PC-9 (cell line): ENCODE measurements at regions not wholly inside any gene's neighbourhood (a gene's known extent, or its start where the extent isn't known, plus 50 kb on each side); places are given as distances from the start of the nearest gene placed in this dataset.

ENCODE experiments used
- BruUV-seq: library from RNA; stranded (reverse); fragments of 400-500 nt; replicated peaks from 2 replicates; lab custom pipeline; 2021; lab: Mats Ljungman, UMichigan
- CTCF ChIA-PET: fragments of 300-600 bp; sonication (Branson Sonifier 250); formaldehyde crosslinking; loops from one replicate; lab custom pipeline; 2022; ENCODE audit warnings: antibody characterized with exemption; lab: Charles Lee
- POLR2A ChIA-PET: fragments of 300-600 bp; sonication (Branson Sonifier 250); formaldehyde crosslinking; loops from one replicate; lab custom pipeline; 2022; ENCODE audit warnings: antibody characterized with exemption; ENCODE audit not compliant: unreplicated experiment; lab: Charles Lee
- DNase-seq, 2 experiments: peaks; one replicate each; pipeline versions ENCODE4 v3.0.0 to v3.0.0-alpha.2; 2015 to 2022; ENCODE audit warnings: mixed read lengths in 1 of 2
- H2AFZ ChIP-seq: fragments of 200-600 bp; sonication (generic); 2 replicates; pipeline ENCODE4 v1.8.1; 2017; ENCODE audit warnings: antibody characterized with exemption
- H3F3A ChIP-seq: fragments of 200-600 bp; sonication (generic); 2 replicates; pipeline ENCODE4 v1.8.1; 2017; ENCODE audit warnings: antibody characterized with exemption, mild to moderate bottlenecking, low read depth; ENCODE audit not compliant: insufficient read depth
- H3K27ac ChIP-seq: fragments of 200-600 bp; sonication (generic); 2 replicates; pipeline ENCODE4 v1.6.1; 2016; ENCODE audit warnings: mixed run types
- H3K27me3 ChIP-seq: fragments of 200-600 bp; sonication (generic); 2 replicates; pipeline ENCODE4 v1.6.1; 2016; ENCODE audit warnings: low read depth, mixed run types; ENCODE audit not compliant: insufficient read depth
- H3K36me3 ChIP-seq: fragments of 200-600 bp; sonication (generic); 2 replicates; pipeline ENCODE4 v1.6.1; 2016; ENCODE audit warnings: low read depth, mixed run types
- H3K4me1 ChIP-seq: fragments of 200-600 bp; sonication (generic); replicated peaks from 2 replicates; pipeline ENCODE4 v1.6.1; 2016; ENCODE audit warnings: mixed run types; ENCODE audit not compliant: insufficient read depth
- H3K4me2 ChIP-seq: fragments of 200-600 bp; sonication (generic); 2 replicates; pipeline ENCODE4 v1.6.1; 2017; ENCODE audit warnings: mixed run types
- H3K4me3 ChIP-seq: fragments of 200-600 bp; sonication (generic); 2 replicates; pipeline ENCODE4 v1.6.1; 2016; ENCODE audit warnings: mixed run types
- H3K79me2 ChIP-seq: fragments of 200-600 bp; sonication (generic); 2 replicates; pipeline ENCODE4 v1.6.1; 2017; ENCODE audit warnings: low read depth, mixed run types
- H3K9me2 ChIP-seq: fragments of 200-600 bp; sonication (generic); 2 replicates; pipeline ENCODE4 v1.8.1; 2017; ENCODE audit warnings: mild to moderate bottlenecking; ENCODE audit not compliant: insufficient read depth
- H3K9me3 ChIP-seq: fragments of 200-600 bp; sonication (generic); 2 replicates; pipeline ENCODE4 v1.8.1; 2016; ENCODE audit warnings: low read depth; ENCODE audit not compliant: insufficient read depth
- H4K20me1 ChIP-seq: fragments of 200-600 bp; sonication (generic); 2 replicates; pipeline ENCODE4 v1.8.1; 2017; ENCODE audit not compliant: insufficient read depth
- EZH2 ChIP-seq: fragments of 200-600 bp; sonication (generic); IDR thresholded peaks from 2 replicates; pipeline ENCODE4 v1.8.0; 2017; ENCODE audit warnings: antibody characterized with exemption, low read depth
- intact Hi-C: fragments of 100-400 bp; cut with micrococcal nuclease; formaldehyde crosslinking; loops from one replicate; pipeline ENCODE4 v1.10.0; 2022; ENCODE audit not compliant: unreplicated experiment
- TF ChIP-seq, protein P1 (sequence below): fragments of 200-600 bp; sonication (generic); conservative IDR thresholded peaks from 2 replicates; pipeline ENCODE4 v1.6.1; 2017; ENCODE audit warnings: mixed run types, antibody characterized with exemption, mild to moderate bottlenecking, moderate library complexity

DNA sequence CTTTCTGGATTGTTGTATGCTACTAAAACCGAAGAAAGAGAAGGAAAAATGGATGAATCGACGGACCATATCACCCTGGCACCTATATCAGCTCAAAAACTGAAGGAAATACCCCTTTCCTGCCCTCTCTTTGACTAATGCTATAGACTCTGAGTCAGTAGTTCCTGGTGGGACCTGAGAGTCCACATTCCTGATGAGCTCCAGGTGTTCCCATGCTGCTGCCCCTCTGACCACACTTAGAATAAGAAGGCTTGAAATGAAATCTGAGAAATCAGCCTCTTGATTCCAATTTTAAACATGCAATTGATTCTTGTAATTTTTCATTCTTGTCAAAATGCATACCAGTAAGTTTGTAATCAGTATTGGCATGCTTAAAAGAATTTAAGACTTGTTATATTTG is 75.2 kb downstream of the PRL start:
- peaks cover 40% of the 10 kb centered on the region for H3K4me1 ChIP-seq
- no TSS peak for BruUV-seq
- H4K20me1 ChIP-seq = no peaks in the 10 kb centered on the region
- H3K9me2 ChIP-seq = no peaks in the 10 kb centered on the region
- H3K27ac ChIP-seq = peak overlapping the region; percentile 98
- ChIA-PET CTCF (no interaction called here), POLR2A (interaction anchor here (0.5 to 1.2 kb wide), 5 partner anchors 15 to 1309 kb away, joined by 3 to 6 read pairs (median 3); no protein-coding TSS in a partner anchor)
- no peaks in the 10 kb centered on the region for H3K36me3 ChIP-seq
- intact Hi-C loops = loop anchor here (1.0 to 10.0 kb wide), 8 partner anchors 15 to 671 kb away; partner anchors contain the start of gene SOX4
- H3K79me2 ChIP-seq = no peaks in the 10 kb centered on the region
- peak overlapping the region; percentile 79 for H3K4me2 ChIP-seq
- peak; percentile 75 to 96 for DNase-seq
- peak overlapping the region; percentile 48 for H3K4me3 ChIP-seq
- H3K9me3 ChIP-seq = no peaks in the 10 kb centered on the region
- H3F3A ChIP-seq = peaks cover 24% of the 10 kb centered on the region
- no peak for TF ChIP-seq EZH2
- TF ChIP-seq, protein P1, sequence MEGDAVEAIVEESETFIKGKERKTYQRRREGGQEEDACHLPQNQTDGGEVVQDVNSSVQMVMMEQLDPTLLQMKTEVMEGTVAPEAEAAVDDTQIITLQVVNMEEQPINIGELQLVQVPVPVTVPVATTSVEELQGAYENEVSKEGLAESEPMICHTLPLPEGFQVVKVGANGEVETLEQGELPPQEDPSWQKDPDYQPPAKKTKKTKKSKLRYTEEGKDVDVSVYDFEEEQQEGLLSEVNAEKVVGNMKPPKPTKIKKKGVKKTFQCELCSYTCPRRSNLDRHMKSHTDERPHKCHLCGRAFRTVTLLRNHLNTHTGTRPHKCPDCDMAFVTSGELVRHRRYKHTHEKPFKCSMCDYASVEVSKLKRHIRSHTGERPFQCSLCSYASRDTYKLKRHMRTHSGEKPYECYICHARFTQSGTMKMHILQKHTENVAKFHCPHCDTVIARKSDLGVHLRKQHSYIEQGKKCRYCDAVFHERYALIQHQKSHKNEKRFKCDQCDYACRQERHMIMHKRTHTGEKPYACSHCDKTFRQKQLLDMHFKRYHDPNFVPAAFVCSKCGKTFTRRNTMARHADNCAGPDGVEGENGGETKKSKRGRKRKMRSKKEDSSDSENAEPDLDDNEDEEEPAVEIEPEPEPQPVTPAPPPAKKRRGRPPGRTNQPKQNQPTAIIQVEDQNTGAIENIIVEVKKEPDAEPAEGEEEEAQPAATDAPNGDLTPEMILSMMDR = no peak
- peak overlapping the region; percentile 80 for H2AFZ ChIP-seq
- no peaks in the 10 kb centered on the region for H3K27me3 ChIP-seq

DNA sequence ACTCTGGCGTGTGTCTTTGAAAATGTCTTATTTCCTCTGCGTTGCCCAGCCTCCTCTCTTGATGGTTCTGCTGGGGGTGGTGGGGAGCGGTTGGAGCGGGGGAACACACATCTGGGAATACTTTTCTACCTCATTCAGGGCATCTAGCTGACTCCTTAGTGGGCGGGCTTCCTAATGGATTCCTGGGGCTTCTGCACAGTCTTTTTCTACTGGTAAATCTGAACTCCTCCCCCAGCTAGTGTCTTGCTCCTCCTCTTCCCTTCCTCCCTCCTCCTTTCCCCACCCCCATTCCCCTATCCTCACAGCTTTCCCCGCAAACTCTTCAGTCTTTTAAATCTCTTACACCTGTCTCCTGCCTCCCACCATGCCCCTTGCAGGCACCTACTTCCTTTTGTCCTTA is 74.4 kb downstream of the PRL start:
- H4K20me1 ChIP-seq = no peaks in the 10 kb centered on the region
- peaks cover 40% of the 10 kb centered on the region for H3K4me1 ChIP-seq
- H3K27ac ChIP-seq = peak overlapping the region; percentile 98
- no peaks in the 10 kb centered on the region for H3K36me3 ChIP-seq
- no peaks in the 10 kb centered on the region for H3K9me2 ChIP-seq
- H3K79me2 ChIP-seq = no peaks in the 10 kb centered on the region
- no peaks in the 10 kb centered on the region for H3K27me3 ChIP-seq
- CTCF ChIA-PET = no interaction called here
- BruUV-seq = no TSS peak
- peak overlapping the region; percentile 48; the same call in 1 of the 2 replicates for H3K4me3 ChIP-seq
- no peak for TF ChIP-seq EZH2
- TF ChIP-seq, protein P1 = no peak
- peaks cover 24% of the 10 kb centered on the region for H3F3A ChIP-seq
- H3K4me2 ChIP-seq = peak overlapping the region; percentile 79
- POLR2A ChIA-PET = interaction anchor here (0.6 to 1.2 kb wide), 2 partner anchors 14 to 198 kb away, joined by 3 to 5 read pairs; no protein-coding TSS in a partner anchor
- H3K9me3 ChIP-seq = no peaks in the 10 kb centered on the region
- no peak overlapping the region; the same call in 1 of the 2 replicates for H2AFZ ChIP-seq
- intact Hi-C loops = loop anchor here (5.0 to 10.0 kb wide), 7 partner anchors 78 to 670 kb away; partner anchors contain the start of gene SOX4
- DNase-seq = no peak

DNA sequence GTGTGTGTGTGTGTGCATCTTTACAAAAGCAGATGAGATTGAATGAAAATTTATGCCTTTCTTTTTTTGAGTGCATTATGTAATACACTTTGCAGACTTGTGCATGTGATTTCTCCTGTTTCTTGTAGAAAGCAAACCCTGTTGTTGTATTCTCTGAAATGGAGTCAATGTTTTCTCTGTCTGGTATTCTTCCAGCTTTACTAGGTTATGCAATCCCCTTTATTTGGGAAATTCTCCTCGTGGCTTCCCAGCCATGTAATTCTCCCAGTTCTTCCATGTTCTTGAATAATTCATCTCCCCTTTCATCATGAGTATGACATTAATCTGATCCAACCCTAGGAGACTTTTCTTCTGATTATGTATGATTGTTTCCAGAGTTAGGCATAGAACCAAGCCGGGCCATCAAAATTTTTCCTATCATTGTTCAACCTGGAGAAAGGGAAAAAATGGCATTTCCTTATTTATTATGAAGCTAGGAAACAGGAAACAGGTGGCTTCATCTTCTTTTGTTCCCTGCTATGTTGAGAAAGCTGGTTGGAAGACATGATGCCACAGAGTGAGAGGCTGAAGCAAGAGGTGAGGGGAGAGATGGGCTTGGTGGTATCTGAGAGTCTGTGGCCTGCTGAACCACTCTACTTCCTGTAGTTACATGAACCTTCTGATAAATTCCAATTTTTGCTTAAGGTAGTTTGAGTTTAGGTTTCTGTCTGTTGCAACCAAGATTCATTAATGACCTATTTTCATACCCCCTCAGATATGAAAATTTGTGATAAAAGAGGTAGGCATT is 68.8 kb downstream of the PRL start:
- DNase-seq = no peak
- no peak overlapping the region for H3K27ac ChIP-seq
- TF ChIP-seq, protein P1 = no peak
- no peak for TF ChIP-seq EZH2
- intact Hi-C loops = loop anchor here (10.0 kb wide), 3 partner anchors 83 to 303 kb away; no protein-coding TSS in a partner anchor
- no peak overlapping the region for H2AFZ ChIP-seq
- no peaks in the 10 kb centered on the region for H4K20me1 ChIP-seq
- H3K9me2 ChIP-seq = no peaks in the 10 kb centered on the region
- H3K4me2 ChIP-seq = no peak overlapping the region
- H3K4me3 ChIP-seq = no peak overlapping the region
- peaks cover 5% of the 10 kb centered on the region; the same call in 1 of the 2 replicates for H3K4me1 ChIP-seq
- no peaks in the 10 kb centered on the region for H3K27me3 ChIP-seq
- no peaks in the 10 kb centered on the region; the same call in 1 of the 2 replicates for H3K9me3 ChIP-seq
- ChIA-PET CTCF (interaction anchor here (0.6 kb wide), 1 partner anchor 518 kb away, joined by 4 read pairs; no protein-coding TSS in a partner anchor), POLR2A (no interaction called here)
- H3F3A ChIP-seq = no peaks in the 10 kb centered on the region
- H3K36me3 ChIP-seq = no peaks in the 10 kb centered on the region
- H3K79me2 ChIP-seq = no peaks in the 10 kb centered on the region
- BruUV-seq = no TSS peak
